Right renal cortex interstitium (tissue), 3 donors: ENCODE measurements at regions not wholly inside any gene's neighbourhood (a gene's known extent, or its start where the extent isn't known, plus 50 kb on each side); places are given as distances from the start of the nearest gene placed in this dataset.

Experiments
- DNase-seq, 3 donors: peaks; one replicate each; pipeline ENCODE4 v3.0.0-alpha.2; 2013; ENCODE audit warnings: low read depth in 3 of 3, low spot score in 2 of 3

- DNase-seq, result no peak
These were observed 175.5 kb upstream of the ZMIZ1 start for GRCh38 chr10:78893217-78893616.

- no peak for DNase-seq
These were observed 174.5 kb upstream of the ZMIZ1 start for GRCh38 chr10:78894089-78894840.

- DNase-seq, result no peak
These were observed 173.9 kb upstream of the ZMIZ1 start for GRCh38 chr10:78894841-78895195.

GRCh38 chr10:78895469-78895868 lies 173.3 kb upstream of the ZMIZ1 start:
- no peak for DNase-seq

DNA sequence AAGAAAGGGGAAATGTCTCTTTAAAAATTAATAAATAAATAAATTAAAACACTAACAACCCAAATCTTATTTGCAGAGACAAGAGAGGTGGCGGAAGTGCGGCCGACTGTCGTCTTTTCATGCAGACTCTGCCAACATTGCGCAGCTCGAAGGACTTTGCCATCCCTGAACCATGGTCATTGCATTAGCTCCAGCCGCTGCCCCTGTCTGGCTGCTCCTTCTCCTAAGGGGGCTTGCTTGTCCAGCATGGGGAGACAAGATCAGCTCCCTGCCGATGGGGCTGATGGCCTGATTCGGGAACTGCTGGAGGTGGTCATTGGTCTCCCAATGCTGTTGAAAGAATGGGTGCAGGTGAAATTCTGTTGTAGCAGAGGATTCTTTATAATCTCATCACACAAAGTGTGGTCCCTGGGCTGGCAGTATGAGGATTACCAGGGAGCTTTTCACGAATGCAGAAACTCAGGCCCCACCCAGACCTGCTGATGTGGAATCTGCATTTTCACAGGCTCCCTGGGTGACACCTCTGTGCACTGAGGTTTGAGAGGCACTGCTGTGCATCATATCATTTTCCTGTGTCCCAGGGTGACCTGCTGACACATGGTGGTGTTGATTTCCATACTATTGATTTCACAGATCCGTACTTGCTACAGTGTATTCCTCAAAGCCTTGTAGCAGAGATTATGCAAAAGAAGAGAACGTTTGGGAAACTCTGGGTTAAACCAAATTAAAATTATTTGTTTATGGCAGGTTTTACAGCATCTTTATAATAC lies 172.4 kb upstream of the ZMIZ1 start:
- no peak for DNase-seq

DNA sequence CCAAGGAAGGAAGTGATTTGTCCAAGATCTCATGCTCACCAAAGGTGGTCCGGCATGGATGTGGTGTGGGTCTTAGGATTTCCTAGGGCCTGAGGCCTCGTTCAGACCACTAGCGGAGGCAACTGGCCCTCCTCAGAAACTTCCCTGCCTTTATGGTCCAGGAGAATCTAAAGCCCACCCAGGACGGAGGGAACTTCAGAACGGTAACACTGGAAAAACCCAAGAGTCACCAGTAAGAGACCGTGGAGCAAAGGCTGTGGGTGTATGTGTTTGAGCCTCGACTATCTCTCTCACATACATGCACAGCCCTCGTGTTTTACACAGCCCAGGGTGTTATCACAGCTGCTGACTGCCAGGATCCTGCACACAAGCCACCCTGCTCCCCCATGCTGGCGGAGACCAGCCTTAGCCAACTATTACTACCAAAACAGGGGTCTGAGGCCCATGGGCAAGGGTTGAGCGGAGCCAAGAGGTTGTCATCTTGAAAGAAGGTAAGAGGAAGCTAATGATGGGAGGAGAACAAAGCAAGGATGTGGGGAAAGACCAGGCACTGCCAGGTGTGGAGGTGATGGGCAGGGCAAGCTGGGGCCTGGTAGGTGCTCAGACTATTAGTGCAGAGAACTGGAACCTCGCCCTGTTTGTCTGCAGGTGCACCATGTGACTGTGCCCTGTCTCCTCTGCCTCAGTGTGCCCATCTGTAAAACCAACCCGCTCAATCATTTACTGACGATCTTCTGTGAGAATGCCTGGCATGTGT lies 170.2 kb upstream of the ZMIZ1 start:
- DNase-seq, result no peak

- no peak for DNase-seq
These were observed 169.5 kb upstream of the ZMIZ1 start for GRCh38 chr10:78899098-78899754.

DNA sequence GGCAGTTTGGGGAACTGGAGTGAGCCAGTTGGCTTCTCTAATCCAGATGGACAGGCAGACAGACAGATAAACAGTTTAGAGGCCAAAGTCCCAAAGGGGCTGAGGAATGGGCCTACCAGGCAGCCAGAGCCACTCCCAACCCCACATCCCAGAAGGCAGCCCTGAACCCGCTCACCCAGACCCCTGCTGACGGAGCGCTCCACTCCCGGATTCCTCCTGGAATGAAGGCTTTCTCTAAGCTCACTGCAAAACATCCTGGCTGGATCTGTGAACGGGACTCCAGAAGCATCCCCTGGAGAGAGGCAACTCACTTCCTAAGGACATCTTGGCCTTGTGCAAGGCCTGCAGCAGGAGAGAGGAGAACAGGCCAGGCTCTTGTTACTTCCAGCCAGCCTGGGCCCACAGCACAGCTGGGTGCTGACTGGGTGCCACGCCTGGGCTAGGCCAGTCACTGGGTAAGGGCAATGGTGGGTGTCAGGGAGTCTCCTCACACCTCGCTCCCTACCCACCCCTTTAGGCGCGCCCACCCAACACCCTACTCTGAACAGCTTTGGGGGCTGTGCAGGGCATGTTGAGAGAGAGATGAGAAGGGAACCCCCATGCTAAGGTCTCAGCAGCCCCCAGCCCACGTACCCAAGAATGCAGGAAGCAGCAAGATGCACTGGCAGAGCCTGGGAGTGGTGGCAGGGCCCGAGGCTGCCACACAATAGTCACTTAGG lies 168.6 kb upstream of the ZMIZ1 start:
- DNase-seq, result no peak

DNA sequence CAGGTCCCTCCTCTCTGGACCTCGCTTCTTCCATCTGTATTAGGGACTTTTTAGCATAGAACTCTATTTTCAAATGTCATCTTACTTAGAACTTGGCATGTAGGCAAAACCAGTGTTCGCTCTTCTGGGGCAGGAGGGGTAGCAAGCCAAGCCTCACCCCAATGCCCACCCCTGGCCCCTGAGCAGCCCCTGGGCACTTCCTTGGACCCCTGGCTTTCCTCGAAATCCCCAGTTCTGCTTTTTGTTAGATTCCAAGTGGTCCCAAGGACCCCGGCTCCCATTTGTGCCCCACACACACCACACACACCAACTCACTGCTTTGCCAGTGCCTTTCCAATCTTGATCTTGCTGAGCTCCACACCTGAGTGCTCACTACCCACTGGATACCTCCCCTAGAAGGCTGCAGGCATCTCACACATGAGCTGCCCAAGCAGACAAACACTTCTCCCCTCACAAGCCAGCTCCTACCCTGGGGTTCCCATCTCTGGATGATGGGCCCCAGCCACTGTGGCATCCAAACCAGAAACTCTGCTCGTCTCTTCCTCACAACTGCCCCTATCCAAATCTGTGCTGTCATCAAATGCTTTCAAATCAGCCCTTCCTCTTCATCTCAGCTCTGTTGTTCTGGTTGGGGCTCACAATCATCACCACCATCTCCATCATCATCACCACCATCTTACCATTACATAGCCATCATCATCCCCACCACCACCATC lies 167.9 kb upstream of the ZMIZ1 start:
- no peak for DNase-seq

DNA sequence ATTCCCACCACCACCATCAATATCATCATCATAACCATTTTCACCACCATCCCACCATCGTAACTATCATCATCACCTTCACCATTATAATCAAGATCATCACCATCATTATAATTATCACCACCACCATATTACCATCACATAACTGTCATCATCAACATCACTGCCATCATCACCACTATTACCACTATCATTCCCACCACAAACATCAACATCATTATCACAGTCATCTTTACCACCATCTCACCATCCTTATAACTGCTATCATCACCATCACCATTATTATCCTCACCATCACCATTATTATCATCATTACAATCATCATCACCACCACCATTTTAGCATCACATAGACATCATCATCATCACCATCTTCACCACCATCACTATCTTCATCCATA lies 167.1 kb upstream of the ZMIZ1 start:
- no peak for DNase-seq

- no peak for DNase-seq
These were observed 166.0 kb upstream of the ZMIZ1 start for GRCh38 chr10:78902815-78903214.

DNA sequence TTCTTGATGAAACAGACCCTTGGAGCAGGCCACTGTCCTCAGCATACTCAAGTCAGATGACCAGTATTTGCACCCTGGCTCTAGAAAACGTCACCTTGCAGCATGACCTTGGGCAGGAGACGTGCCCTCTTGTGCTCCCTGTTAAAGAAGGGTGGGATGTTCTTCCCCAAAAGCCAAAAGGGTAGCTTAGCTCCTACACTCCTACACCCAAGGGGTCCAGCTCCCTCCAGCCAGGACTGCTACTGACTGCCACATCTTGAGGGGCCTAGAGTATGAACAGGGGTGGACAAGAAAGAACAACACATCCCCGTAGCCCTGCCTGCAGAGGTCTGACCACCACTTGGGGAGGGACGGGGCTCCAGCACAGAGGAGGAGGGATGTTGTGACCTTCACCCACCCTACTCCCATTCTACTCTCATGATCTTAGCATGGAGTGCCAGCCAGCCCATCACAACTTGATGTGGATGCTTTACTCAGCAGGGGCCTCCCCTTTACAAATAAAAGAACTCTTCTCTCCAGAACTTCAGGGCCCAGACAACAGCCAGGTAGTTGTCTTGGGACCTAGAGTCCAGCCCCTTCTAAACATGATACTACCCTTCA lies 165.3 kb upstream of the ZMIZ1 start:
- no peak for DNase-seq

- DNase-seq, result no peak
These were observed 164.6 kb upstream of the ZMIZ1 start for GRCh38 chr10:78904196-78904595.

DNA sequence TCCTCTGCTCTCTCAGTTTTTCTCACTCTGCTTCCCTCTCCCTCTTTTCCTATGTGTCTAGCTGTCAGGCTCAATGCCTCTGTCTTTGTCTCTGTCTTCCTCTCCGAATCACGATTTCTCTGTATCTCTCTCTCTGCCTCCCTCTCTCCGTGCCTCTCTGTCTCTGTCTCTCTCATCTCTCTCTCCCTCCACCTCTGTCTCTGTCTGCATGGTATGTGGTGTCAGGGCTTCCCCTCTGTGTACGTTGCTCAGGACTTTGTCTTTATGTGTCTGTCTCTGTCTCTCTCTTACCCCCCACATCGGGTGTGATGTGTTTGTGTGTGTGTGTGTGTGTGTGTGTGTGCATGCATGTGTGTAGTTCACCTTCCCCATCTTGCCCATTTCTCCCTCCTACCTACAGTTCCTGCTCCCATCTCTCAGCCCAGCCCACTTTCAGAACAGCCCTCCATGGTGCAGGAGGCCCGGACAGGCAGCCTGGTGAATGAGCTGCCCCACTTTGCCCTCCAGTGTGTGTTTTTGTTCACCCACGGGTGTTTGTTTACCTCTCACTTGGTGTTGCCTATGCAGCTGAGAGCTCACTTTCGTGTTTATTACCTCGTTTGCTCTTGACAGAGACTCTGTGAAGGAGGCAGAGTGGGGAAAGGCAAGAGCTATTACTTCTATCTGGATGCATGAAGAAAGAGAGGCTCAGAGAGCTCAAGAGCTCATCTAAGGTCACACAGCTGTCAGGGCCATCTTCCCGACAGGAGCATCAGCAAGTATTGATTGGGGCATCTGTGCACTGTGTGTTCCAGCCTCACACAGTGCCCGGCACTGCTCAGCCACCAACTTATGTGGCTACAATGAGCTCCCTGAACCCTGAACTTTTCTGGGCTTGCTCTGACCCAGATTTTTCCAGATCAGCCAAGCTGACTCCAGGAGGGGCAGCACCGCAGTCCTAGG lies 163.5 kb upstream of the ZMIZ1 start:
- DNase-seq, result no peak

DNA sequence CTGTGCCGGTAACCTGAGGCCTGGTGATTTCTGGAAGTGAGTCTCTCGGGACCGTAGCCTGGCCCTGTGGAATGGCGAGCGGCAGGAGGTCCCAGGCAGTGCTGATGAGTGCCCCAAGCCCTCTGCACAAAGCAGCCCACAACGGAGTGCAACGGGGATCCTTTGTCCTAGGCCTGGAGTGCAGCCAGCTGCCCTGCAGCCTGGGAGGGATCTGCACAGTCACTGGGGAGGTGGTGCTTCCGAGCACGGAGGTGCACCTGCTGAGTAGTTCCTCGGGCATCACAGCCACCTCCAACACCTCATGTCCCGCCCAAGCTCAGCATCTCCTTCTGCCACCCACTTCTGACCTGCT lies 162.8 kb upstream of the ZMIZ1 start:
- DNase-seq, result no peak

GRCh38 chr10:78906734-78907390 lies 161.9 kb upstream of the ZMIZ1 start:
- DNase-seq, result no peak

DNA sequence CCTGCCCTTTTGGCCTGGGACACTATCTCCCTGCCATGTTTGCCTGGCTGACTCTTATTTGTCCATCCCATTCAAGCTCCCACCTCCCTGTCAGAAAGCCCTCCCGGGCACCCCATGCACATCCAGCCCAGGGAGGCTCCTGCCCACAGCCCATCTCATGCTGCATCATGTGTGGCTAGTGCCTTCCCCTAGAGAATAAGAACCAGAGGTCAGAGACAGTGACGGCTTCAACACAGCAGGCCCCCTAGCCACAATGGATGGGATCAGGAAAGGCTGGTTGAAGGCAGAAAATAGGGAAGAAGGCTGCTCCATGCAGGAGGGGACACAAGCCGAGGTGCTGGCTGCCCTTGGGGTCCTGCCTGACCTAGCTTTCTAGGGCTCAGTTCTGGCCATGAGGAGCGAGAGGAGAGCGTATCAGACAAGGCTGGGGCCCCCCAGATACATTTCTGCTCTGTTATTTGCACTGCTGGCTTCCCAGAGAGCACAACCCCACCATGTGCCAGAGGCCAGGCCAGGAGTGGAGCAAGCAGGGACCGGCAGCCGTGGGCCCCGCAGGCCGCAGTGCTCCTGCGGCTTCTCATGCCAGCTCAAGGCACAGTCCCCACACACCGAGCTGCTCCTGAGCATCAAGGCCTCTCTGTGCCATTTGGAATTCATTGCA lies 161.1 kb upstream of the ZMIZ1 start:
- DNase-seq, result no peak
